ENCODE measurements at regions not wholly inside any gene's neighbourhood (a gene's known extent, or its start where the extent isn't known, plus 50 kb on each side); places are given as distances from the start of the nearest gene placed in this dataset.
"Not testable (repeated sequence)": the region's sequence is repeated elsewhere in the genome, so short reads cannot be mapped to it uniquely, and the experiment has no call there.

- H3K4me3 ChIP-seq (replicated peaks in 1 of 3; ENCODE audit: insufficient read depth in 1 of 3, low read depth in 2 of 3, low read length in 3 of 3); ATAC-seq; BruUV-seq (replicated peaks); intact Hi-C loops (cut with micrococcal nuclease; ENCODE audit: unreplicated experiment); DNase-seq (ENCODE audit: low spot score); H4K20me1 ChIP-seq (ENCODE audit: insufficient read depth, low read length); H3K27me3 ChIP-seq (ENCODE audit: control insufficient read depth in 1 of 2, insufficient read depth in 2 of 2, low read length in 2 of 2); H3K4me1 ChIP-seq (ENCODE audit: insufficient read depth, low read length); H3K9me3 ChIP-seq (ENCODE audit: low read length); H3K27ac ChIP-seq (ENCODE audit: extremely low read length, insufficient read depth, low read length); H2AFZ ChIP-seq (ENCODE audit: low read length); FAIRE-seq; H3K79me2 ChIP-seq (ENCODE audit: insufficient read depth, low read length); H3K9ac ChIP-seq (ENCODE audit: insufficient read depth, low read depth, low read length); H3K4me2 ChIP-seq (ENCODE audit: low read depth, low read length); in situ Hi-C loops (cut with HindIII; ENCODE audit: extremely low pct_ligation_motif_present, low pct_unique_long_range_greater_than_20kb); POLR2A ChIA-PET; H3K36me3 ChIP-seq (replicated peaks in 1 of 2; ENCODE audit: control insufficient read depth in 1 of 2, insufficient read depth in 2 of 2, low read length in 2 of 2); CTCF ChIA-PET (ENCODE audit: low intra/inter-chr PET ratio, low total read pairs); TF ChIP-seq CREB1 (CRISPR knock-in tag; IDR thresholded peaks at IDR 0.05): not testable (repeated sequence)
- 3% methylated on average over 3 of the region's 3 CpGs for WGBS (ENCODE audit: low lambda C conversion rate)
- peak; percentile 33; the same call in 1 of the 2 replicates for TF ChIP-seq CREB1 (IDR thresholded peaks at IDR 0.05)
Observed at GRCh38 chr4:132351606-132352005, 797.5 kb upstream of the PCDH10 start.

- H3K79me2 ChIP-seq (ENCODE audit: insufficient read depth, low read length), result no peaks in the 10 kb centered on the region
- no peak for DNase-seq (ENCODE audit: low spot score)
- no peak for TF ChIP-seq SIX1 (CRISPR knock-in tag; IDR thresholded peaks at IDR 0.05; ENCODE audit: borderline replicate concordance)
- TF ChIP-seq ZNF781 (CRISPR knock-in tag; IDR thresholded peaks at IDR 0.05; ENCODE audit: borderline replicate concordance, not compliant biosample characterization), result no peak
- no peak for TF ChIP-seq PTBP1 (IDR thresholded peaks at IDR 0.05; ENCODE audit: low read depth, low read length, poor library complexity, severe bottlenecking)
- TF ChIP-seq CBX1 (IDR thresholded peaks at IDR 0.05; ENCODE audit: low read depth), result no peak
- no peak for TF ChIP-seq ZNF724P (CRISPR knock-in tag; IDR thresholded peaks at IDR 0.05; ENCODE audit: borderline replicate concordance)
- TF ChIP-seq, protein P1, sequence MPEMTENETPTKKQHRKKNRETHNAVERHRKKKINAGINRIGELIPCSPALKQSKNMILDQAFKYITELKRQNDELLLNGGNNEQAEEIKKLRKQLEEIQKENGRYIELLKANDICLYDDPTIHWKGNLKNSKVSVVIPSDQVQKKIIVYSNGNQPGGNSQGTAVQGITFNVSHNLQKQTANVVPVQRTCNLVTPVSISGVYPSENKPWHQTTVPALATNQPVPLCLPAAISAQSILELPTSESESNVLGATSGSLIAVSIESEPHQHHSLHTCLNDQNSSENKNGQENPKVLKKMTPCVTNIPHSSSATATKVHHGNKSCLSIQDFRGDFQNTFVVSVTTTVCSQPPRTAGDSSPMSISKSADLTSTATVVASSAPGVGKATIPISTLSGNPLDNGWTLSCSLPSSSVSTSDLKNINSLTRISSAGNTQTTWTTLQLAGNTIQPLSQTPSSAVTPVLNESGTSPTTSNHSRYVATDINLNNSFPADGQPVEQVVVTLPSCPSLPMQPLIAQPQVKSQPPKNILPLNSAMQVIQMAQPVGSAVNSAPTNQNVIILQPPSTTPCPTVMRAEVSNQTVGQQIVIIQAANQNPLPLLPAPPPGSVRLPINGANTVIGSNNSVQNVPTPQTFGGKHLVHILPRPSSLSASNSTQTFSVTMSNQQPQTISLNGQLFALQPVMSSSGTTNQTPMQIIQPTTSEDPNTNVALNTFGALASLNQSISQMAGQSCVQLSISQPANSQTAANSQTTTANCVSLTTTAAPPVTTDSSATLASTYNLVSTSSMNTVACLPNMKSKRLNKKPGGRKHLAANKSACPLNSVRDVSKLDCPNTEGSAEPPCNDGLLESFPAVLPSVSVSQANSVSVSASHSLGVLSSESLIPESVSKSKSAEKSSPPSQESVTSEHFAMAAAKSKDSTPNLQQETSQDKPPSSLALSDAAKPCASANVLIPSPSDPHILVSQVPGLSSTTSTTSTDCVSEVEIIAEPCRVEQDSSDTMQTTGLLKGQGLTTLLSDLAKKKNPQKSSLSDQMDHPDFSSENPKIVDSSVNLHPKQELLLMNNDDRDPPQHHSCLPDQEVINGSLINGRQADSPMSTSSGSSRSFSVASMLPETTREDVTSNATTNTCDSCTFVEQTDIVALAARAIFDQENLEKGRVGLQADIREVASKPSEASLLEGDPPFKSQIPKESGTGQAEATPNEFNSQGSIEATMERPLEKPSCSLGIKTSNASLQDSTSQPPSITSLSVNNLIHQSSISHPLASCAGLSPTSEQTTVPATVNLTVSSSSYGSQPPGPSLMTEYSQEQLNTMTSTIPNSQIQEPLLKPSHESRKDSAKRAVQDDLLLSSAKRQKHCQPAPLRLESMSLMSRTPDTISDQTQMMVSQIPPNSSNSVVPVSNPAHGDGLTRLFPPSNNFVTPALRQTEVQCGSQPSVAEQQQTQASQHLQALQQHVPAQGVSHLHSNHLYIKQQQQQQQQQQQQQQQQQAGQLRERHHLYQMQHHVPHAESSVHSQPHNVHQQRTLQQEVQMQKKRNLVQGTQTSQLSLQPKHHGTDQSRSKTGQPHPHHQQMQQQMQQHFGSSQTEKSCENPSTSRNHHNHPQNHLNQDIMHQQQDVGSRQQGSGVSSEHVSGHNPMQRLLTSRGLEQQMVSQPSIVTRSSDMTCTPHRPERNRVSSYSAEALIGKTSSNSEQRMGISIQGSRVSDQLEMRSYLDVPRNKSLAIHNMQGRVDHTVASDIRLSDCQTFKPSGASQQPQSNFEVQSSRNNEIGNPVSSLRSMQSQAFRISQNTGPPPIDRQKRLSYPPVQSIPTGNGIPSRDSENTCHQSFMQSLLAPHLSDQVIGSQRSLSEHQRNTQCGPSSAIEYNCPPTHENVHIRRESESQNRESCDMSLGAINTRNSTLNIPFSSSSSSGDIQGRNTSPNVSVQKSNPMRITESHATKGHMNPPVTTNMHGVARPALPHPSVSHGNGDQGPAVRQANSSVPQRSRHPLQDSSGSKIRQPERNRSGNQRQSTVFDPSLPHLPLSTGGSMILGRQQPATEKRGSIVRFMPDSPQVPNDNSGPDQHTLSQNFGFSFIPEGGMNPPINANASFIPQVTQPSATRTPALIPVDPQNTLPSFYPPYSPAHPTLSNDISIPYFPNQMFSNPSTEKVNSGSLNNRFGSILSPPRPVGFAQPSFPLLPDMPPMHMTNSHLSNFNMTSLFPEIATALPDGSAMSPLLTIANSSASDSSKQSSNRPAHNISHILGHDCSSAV (CRISPR knock-in tag; IDR thresholded peaks at IDR 0.05; ENCODE audit: borderline replicate concordance), result no peak
- TF ChIP-seq NCOA5 (CRISPR knock-in tag; IDR thresholded peaks at IDR 0.05), result no peak
- TF ChIP-seq ZNF296 (CRISPR knock-in tag; conservative IDR thresholded peaks at IDR 0.05), result no peak
- no peak for TF ChIP-seq ASH2L (IDR thresholded peaks at IDR 0.05; ENCODE audit: insufficient read length, low read depth, low read length)
- H3K36me3 ChIP-seq (replicated peaks in 1 of 2; ENCODE audit: control insufficient read depth in 1 of 2, insufficient read depth in 2 of 2, low read length in 2 of 2), result no peaks in the 10 kb centered on the region
- H3K4me1 ChIP-seq (ENCODE audit: insufficient read depth, low read length), result no peaks in the 10 kb centered on the region
- intact Hi-C loops (cut with micrococcal nuclease; ENCODE audit: unreplicated experiment) (no loop called here), in situ Hi-C loops (cut with HindIII; ENCODE audit: extremely low pct_ligation_motif_present, low pct_unique_long_range_greater_than_20kb) (no loop called here)
- no peaks in the 10 kb centered on the region for H3K9me3 ChIP-seq (ENCODE audit: low read length)
- WGBS (ENCODE audit: low lambda C conversion rate), result 0% methylated on average over 2 of the region's 2 CpGs
- no peak overlapping the region for H3K4me3 ChIP-seq (replicated peaks in 1 of 3; ENCODE audit: insufficient read depth in 1 of 3, low read depth in 2 of 3, low read length in 3 of 3)
- ChIA-PET POLR2A (no interaction called here), CTCF (ENCODE audit: low intra/inter-chr PET ratio, low total read pairs) (no interaction called here)
- no TSS peak for BruUV-seq (replicated peaks)
- no peak overlapping the region for H3K27ac ChIP-seq (ENCODE audit: extremely low read length, insufficient read depth, low read length)
- H3K27me3 ChIP-seq (ENCODE audit: control insufficient read depth in 1 of 2, insufficient read depth in 2 of 2, low read length in 2 of 2), result no peaks in the 10 kb centered on the region
- FAIRE-seq, result no peak
- no peak for ATAC-seq
- no peak overlapping the region for H2AFZ ChIP-seq (ENCODE audit: low read length)
- no peak overlapping the region for H3K4me2 ChIP-seq (ENCODE audit: low read depth, low read length)
- no peaks in the 10 kb centered on the region; the same call in 1 of the 2 replicates for H4K20me1 ChIP-seq (ENCODE audit: insufficient read depth, low read length)
- H3K9ac ChIP-seq (ENCODE audit: insufficient read depth, low read depth, low read length), result no peak overlapping the region
Observed at GRCh38 chr4:132382243-132382642, 766.9 kb upstream of the PCDH10 start.

All from HepG2 (cell line).